Muscle layer of duodenum (tissue), 2 donors: ENCODE measurements at regions not wholly inside any gene's neighbourhood (a gene's known extent, or its start where the extent isn't known, plus 50 kb on each side); places are given as distances from the start of the nearest gene placed in this dataset.

Experiments
- H3K27ac ChIP-seq: one replicate; pipeline ENCODE4 v1.7.0; 2013; ENCODE audit warnings: mild to moderate bottlenecking, low read length
- H3K27me3 ChIP-seq: one replicate; pipeline ENCODE4 v1.7.0; 2013; ENCODE audit warnings: low read depth, mild to moderate bottlenecking, control low read depth, low read length
- H3K36me3 ChIP-seq, 2 donors: one replicate each; pipeline ENCODE4 v1.7.0; 2013; ENCODE audit warnings: low read length in 2 of 2, control low read depth in 1 of 2, mild to moderate bottlenecking in 1 of 2; ENCODE audit not compliant: insufficient read depth in 2 of 2, control insufficient read depth in 1 of 2
- H3K4me1 ChIP-seq, 2 donors: one replicate each; pipeline ENCODE4 v1.7.0; 2013; ENCODE audit warnings: low read length in 2 of 2, mild to moderate bottlenecking in 2 of 2, control low read depth in 1 of 2, moderate library complexity in 1 of 2; ENCODE audit not compliant: insufficient read depth in 2 of 2, control insufficient read depth in 1 of 2
- H3K4me3 ChIP-seq, 2 donors: one replicate each; pipeline ENCODE4 v1.7.0; 2013; ENCODE audit warnings: low read length in 2 of 2, low read depth in 1 of 2, mild to moderate bottlenecking in 1 of 2
- H3K9me3 ChIP-seq, 2 donors: one replicate each; pipeline ENCODE4 v1.7.0; 2013; ENCODE audit warnings: low read length in 2 of 2, control low read depth in 1 of 2, mild to moderate bottlenecking in 1 of 2; ENCODE audit not compliant: control insufficient read depth in 1 of 2
- donor health status: healthy.

DNA sequence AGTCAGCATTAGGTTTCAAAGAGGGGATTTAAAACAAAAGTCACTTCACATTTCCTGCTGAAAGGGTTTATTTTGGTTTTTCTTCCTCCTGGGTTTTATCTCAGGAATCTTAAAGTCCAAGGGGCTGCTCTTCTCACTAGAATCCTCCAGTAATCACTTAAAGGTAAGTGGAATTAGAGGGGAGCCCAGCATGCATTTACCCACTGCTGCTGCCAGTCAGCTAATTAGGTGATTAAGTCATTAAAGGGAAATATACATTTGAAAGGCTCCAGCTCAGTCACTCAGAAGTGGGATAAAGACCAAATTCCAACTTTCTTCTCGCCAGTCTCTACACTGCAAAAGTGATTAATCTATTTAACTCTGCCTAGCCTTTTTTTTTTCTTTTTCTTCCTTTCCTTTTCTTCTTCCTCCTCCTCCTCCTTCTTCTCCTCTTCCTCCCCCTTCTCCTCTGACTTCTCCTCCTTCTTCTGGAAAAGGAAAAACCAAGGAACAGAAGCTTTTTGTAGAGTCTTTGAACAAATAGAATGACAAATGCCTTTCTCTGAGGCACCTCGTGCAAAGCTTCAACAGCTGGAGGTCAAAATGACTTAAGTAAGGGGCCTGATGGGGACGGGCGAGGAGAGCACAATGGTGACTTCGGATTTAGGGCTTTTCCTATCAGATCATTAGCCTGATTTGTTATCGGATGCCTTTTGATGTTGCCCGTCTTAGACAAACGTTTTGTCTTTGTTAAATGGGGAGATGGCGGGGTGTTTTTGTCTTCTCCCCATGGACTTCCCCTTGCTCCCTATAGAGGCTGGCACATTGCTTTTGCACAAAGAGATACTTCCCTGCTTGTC is 617.6 kb downstream of the IRX1 start:
- H3K4me1 ChIP-seq: no peaks in the 10 kb centered on the region
- H3K4me3 ChIP-seq: no peak overlapping the region
- H3K27ac ChIP-seq: no peak overlapping the region
- H3K9me3 ChIP-seq: no peaks in the 10 kb centered on the region
- no peaks in the 10 kb centered on the region for H3K36me3 ChIP-seq
- no peaks in the 10 kb centered on the region for H3K27me3 ChIP-seq

- Histone ChIP-seq H3K27ac (no peak overlapping the region), H3K4me1 (no peaks in the 10 kb centered on the region), H3K9me3 (no peaks in the 10 kb centered on the region), H3K4me3 (no peak overlapping the region), H3K27me3 (no peaks in the 10 kb centered on the region), H3K36me3 (no peaks in the 10 kb centered on the region)
Measured at GRCh38 chr5:4215143-4215542, 619.5 kb downstream of the IRX1 start.

- H3K27ac ChIP-seq: no peak overlapping the region
- H3K36me3 ChIP-seq: no peaks in the 10 kb centered on the region
- no peaks in the 10 kb centered on the region for H3K9me3 ChIP-seq
- no peak overlapping the region for H3K4me3 ChIP-seq
- no peaks in the 10 kb centered on the region for H3K27me3 ChIP-seq
- no peaks in the 10 kb centered on the region for H3K4me1 ChIP-seq
Measured at GRCh38 chr5:4216142-4216541, 620.5 kb downstream of the IRX1 start.

- Histone ChIP-seq H3K4me3 (no peak overlapping the region), H3K27me3 (no peaks in the 10 kb centered on the region), H3K36me3 (no peaks in the 10 kb centered on the region), H3K27ac (no peak overlapping the region), H3K4me1 (no peaks in the 10 kb centered on the region), H3K9me3 (no peaks in the 10 kb centered on the region)
Measured at GRCh38 chr5:4220016-4220415, 624.4 kb downstream of the IRX1 start.

DNA sequence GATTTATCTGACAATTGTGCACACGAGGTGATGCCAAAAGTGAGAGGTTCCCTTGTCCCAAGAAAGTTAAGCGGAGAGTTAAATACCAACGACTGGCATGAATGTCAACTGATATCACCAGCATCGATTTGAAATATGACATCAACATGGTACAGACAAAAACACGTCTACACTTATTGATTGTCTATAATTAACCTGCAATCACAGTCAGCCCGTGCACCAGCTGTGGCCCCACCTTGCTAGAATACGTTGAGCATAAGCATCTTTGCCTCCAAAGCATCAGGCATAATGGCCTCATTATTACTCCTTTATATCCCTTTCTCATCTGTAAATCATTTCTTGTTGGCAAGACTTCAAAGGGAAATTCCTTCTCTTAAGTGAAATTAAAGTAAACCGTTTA is 625.4 kb downstream of the IRX1 start:
- no peaks in the 10 kb centered on the region for H3K9me3 ChIP-seq
- H3K36me3 ChIP-seq: no peaks in the 10 kb centered on the region
- no peak overlapping the region for H3K27ac ChIP-seq
- H3K27me3 ChIP-seq: no peaks in the 10 kb centered on the region
- no peaks in the 10 kb centered on the region for H3K4me1 ChIP-seq
- no peak overlapping the region for H3K4me3 ChIP-seq

- no peaks in the 10 kb centered on the region for H3K9me3 ChIP-seq
- no peaks in the 10 kb centered on the region for H3K27me3 ChIP-seq
- H3K36me3 ChIP-seq: no peaks in the 10 kb centered on the region
- H3K4me3 ChIP-seq: no peak overlapping the region
- H3K4me1 ChIP-seq: no peaks in the 10 kb centered on the region
- no peak overlapping the region for H3K27ac ChIP-seq
Measured at GRCh38 chr5:4222147-4222546, 626.5 kb downstream of the IRX1 start.

- H3K9me3 ChIP-seq: no peaks in the 10 kb centered on the region
- H3K27me3 ChIP-seq: no peaks in the 10 kb centered on the region
- H3K36me3 ChIP-seq: no peaks in the 10 kb centered on the region
- no peaks in the 10 kb centered on the region for H3K4me1 ChIP-seq
- no peak overlapping the region for H3K4me3 ChIP-seq
- H3K27ac ChIP-seq: no peak overlapping the region
Measured at GRCh38 chr5:4222821-4223220, 627.2 kb downstream of the IRX1 start.

GRCh38 chr5:4225741-4226140 is 630.1 kb downstream of the IRX1 start:
- Histone ChIP-seq H3K4me3 (no peak overlapping the region), H3K9me3 (no peaks in the 10 kb centered on the region), H3K27ac (no peak overlapping the region), H3K4me1 (no peaks in the 10 kb centered on the region), H3K36me3 (no peaks in the 10 kb centered on the region), H3K27me3 (no peaks in the 10 kb centered on the region)

DNA sequence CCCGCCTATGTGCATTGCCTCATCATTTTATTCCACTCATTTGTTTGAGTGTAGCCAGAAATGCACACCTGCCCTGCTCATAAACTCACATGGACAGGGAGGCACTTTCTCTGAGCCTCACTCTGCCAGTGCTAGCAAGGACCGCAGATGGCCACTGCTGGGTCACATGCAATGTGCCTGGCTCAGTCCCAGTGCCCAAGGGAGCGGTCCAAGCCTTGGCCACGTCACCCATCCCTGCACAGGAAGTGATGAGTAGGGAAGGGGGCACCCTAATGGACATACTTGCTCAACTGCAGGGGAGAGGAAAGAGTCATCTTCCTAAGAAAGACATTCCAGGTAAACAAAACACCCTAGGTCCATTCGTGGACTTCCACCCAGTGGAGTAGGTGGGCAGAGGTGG is 630.9 kb downstream of the IRX1 start:
- Histone ChIP-seq H3K27me3 (no peaks in the 10 kb centered on the region), H3K4me1 (no peaks in the 10 kb centered on the region), H3K36me3 (no peaks in the 10 kb centered on the region), H3K9me3 (no peaks in the 10 kb centered on the region), H3K4me3 (no peak overlapping the region), H3K27ac (no peak overlapping the region)

- Histone ChIP-seq H3K27ac (no peak overlapping the region), H3K4me1 (no peaks in the 10 kb centered on the region), H3K9me3 (peaks cover 0 to 3% of the 10 kb centered on the region in 2 donors), H3K27me3 (no peaks in the 10 kb centered on the region), H3K4me3 (no peak overlapping the region), H3K36me3 (no peaks in the 10 kb centered on the region)
Measured at GRCh38 chr5:4228708-4229107, 633.1 kb downstream of the IRX1 start.

- H3K4me3 ChIP-seq: no peak overlapping the region
- no peaks in the 10 kb centered on the region for H3K27me3 ChIP-seq
- H3K36me3 ChIP-seq: no peaks in the 10 kb centered on the region
- no peak overlapping the region for H3K27ac ChIP-seq
- peaks cover 0 to 8% of the 10 kb centered on the region in 2 donors for H3K9me3 ChIP-seq
- H3K4me1 ChIP-seq: no peaks in the 10 kb centered on the region
Measured at GRCh38 chr5:4229414-4230292, 634.0 kb downstream of the IRX1 start.
